HG03159 (cell line): ENCODE measurements at regions not wholly inside any gene's neighbourhood (a gene's known extent, or its start where the extent isn't known, plus 50 kb on each side); places are given as distances from the start of the nearest gene placed in this dataset.

ENCODE experiments used
- ATAC-seq: cut with Tn5 transposase; IDR thresholded peaks from one replicate; pipeline ENCODE4 v1.9.1; 2021; ENCODE audit warnings: mild to moderate bottlenecking, moderate library complexity; ENCODE audit not compliant: unreplicated experiment

DNA sequence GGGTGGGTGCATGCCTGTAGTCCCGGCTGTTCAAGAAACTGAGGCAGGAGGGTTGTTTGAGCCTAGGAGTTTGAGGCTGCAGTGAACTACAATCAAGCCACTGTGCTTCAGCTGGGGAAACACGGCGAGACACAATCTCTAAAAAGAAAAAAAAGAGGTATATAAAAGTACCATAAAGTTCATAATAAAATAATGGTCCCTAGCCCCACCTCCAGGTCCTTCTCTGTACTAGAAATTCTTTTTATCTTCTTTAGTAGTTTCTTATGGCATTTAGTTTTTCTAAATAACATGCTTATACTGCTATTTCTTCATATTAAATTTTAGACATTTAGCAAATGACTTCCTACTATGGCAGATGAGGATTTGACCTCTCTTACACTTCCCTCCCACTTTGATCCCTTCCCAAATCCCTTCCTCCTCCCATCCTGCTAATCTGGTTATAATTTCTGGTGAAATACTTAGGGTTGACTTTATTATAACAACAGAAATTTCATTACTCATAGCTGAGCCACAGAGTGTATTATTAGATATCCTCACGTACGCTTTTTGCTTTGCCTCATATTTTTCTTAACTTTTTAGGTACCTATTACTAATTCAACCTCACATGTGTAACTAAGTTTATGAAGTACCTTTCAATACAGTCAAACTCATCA lies 94.7 kb downstream of the SLC41A2 start:
- ATAC-seq, result no peak

DNA sequence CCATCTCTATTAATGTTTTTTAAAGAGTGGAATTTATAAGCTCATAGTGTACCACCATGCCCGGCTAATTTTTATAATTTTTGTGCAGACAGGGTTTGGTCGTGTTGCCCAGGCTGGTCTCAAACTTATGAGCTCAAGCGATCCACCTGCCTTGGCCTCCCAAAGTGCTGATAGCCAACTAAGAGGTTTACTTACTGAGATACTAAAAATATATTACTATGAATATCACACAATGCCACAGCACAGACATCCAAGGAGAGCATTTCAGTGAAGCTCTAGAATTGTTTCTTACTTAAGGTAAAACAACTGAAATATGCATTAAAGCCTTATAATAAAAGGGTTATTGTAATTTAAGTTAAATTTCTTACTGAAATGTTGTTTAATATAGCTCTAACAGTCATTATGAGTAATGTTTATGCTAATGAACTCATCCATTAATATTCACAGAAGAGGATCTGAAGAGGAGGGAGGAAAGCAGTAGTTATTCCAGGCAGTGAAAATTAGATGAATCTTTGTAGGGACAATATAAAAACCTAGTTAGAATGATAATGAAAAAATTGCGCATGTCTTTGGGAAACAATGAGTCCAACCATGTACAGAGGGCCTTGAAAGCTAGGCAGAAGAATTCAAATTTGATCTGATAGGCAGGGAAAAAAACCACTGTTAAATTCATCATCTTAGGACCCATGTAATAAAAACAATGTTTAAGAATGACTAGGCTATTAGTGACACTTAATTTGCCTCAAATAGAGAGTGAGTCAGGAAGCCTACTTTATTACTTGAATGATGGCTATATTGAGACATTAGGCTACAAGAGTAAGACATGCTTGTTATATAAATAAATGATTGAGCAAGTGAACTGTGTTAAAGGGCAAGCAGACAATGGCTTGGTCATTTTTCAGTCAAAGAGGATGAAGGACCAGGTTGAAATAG lies 99.2 kb downstream of the SLC41A2 start:
- no peak for ATAC-seq

DNA sequence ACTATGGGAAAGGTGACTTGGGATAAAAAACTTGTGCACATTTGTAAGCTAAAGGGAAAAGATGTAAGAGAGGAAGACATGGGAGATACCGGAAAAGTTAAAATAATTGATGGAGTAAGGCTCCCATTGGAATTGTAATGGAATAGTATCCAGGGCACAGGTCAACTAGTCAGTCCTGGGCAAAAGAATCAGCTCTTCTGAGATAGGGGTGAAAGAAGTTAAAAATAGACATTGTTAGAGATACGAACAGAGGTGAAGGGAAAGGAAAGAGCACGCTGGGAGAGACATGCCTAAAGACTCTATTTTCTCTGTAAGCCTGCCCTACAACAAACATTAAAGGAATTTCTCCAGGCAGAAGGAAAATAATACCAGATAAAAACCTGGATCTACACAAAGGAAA lies 101.6 kb downstream of the SLC41A2 start:
- ATAC-seq, result no peak

DNA sequence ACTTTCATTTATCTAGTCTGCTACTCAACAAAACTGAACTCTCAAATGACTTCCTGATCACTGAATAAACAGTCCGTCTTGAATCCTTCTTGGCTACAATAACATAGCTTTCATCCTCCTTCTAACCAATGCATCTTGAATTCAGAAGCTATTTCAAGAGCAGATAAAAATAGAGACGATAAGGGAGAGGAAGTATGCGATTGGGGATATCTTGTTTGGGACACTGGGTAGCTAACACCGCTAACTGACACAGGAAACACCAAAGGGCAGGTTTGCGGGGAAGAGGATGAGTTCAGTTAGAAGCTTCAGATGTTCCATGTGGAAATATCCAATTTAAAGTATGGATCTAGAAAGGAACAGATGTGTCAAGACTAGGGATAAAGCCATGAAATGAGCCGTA lies 102.5 kb downstream of the SLC41A2 start:
- ATAC-seq, result no peak

DNA sequence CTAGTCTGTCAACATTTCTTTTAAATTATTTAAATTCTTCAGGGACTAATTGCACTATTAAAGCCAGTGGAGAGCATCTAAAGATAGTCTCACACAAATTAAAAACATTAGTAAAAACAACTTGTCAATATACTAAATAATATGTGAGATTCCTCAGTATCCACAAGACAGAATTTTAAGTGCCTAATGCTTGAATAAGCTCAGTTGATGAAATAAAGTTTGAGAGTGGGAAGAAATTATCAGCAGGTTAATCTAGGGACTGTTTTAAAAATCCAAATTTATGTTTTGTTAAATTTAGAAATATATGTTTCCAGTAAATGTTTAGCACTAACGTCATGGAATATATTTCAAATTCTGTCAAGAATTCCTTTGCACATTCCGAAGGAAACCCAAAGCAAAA lies 105.2 kb downstream of the SLC41A2 start:
- ATAC-seq, result no peak

DNA sequence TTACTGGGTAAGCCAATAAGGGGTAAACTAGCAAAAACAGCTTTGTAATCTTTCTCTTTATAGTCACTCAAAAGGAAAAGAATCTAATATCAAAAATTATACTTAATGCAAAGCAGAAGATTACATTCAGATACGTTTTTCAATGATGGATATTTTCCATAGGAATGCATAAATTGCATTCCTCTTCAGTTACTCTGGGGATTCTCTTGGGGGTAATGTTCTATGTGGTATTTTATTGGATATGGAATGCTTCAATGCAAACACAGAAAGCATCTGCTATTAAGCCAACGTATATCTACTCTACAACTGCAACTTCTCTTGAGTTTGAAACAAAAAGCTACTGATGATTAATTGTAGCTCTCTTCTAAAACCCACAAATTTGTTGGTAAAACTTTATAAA lies 106.0 kb downstream of the SLC41A2 start:
- ATAC-seq, result no peak

DNA sequence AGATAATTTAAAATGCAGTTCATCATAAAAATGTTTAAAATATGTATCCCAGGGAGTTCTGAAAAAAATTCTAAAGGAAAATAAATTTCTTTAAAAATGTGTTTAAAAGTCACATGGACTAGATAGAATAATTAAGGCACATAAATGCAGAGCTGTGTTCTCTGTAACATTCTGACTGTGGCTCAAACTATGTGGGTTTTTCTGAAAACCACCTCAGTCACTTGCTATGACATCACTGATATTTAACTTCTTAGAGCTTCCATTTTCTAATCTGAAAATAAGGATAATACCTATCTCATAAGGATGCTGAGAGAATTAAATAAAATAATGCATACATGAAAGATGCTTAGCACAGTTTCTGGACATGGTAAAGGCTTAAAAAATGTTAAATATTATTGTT lies 107.3 kb downstream of the SLC41A2 start:
- no peak for ATAC-seq

DNA sequence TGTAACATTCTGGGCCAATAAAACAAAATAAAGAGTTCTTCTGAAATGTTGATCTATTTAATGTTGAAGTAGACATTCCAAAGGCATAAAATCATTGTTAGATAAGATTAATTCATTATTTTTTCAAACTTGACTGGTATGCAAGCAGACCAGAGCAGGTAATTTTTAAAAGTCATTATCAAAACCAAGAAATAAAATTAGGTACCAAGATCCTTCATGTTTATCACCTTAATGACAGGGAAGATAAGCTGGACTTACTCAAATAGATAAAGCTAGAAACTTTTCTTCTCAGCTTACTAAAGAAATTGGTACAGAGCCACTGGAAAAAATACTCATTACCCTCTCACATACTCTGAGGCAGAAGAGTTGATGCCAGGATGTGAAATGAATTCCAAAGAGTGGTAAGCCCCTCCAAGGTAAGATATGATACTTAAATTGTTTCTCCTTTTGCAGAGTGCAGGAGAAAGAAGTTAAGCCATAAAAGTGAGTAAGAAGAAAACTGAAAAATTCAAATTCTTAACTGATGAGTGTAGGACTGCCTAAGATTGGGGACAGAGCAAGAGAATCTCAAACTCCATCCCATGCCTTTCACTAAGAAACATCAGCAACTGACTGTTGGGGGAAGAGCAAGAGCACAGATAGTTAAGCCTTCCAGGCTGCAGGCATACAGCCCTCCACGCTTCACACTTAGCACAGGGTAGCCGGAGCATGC lies 111.9 kb downstream of the SLC41A2 start:
- no peak for ATAC-seq

DNA sequence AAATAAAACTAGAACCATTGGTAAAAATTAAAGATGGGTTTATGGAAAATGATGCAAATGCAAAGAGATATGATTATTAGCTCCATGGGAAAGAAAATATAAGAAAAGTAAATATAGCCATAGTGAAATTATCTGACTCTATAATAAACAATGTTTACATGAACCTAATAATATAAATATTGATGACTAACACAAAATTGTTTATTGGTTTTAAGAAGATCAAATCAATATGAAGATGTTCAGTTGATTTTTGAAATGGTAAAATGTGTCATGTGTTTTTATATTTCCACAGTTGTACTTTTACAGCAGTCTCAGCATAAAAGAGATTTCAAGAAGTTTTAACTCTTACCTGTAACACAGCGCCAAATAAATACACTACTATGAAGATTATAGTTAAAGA lies 114.0 kb downstream of the SLC41A2 start:
- no peak for ATAC-seq

DNA sequence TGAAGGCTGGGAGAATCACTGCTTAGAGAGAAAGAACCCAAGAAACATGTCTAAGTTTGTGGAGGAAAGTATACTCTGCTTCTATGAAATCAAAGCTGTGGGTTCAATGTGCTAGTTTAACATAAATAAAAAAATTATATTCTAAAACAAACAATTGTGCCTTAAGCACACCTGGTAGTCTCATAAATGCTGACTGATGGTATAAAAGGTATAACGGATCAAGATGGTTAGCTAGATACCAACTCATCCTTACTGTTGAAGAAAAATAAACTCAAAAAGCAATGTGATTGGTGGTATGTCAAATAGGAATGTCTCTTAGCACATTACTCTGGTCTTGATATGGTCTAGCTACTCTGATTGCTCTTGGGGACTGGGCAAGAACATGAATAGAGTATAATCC lies 117.8 kb downstream of the SLC41A2 start:
- ATAC-seq, result no peak

DNA sequence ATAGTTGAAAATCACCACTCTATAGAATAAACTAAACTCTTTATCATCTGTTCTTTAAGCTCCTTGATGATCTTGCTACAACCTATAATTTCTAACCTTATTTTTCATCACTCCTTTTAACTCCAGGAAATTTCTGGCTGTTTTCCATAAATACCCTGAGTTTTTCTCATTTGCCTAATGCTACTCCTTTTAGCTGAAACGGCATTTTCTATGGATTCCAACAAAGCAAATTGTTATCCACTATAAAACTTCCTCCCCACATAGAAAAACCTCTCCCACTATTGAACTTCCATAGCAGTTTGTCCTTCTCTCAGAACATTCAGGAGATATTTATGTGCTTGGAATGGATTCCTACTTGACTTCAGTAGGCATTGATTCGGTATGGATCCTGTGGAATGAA lies 122.8 kb downstream of the SLC41A2 start:
- no peak for ATAC-seq

DNA sequence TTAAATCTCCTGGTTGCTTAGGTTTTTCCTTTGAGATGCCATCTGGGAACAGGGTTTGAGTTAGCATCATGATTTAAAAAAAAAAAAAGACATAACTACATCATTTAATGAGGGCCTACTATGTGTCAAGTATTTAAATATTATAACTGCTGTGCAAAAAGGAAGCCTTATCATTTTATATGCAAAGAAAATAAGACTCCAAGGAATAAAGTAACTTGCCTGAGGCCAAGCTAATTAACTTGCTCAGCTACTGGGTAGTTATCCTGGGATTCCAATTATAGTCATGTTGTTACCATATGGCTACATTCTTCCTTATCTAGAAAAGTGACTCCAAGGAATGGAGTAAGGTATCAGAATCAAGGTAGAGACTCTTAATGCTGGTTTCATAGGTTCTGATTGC lies 123.5 kb downstream of the SLC41A2 start:
- ATAC-seq, result no peak

DNA sequence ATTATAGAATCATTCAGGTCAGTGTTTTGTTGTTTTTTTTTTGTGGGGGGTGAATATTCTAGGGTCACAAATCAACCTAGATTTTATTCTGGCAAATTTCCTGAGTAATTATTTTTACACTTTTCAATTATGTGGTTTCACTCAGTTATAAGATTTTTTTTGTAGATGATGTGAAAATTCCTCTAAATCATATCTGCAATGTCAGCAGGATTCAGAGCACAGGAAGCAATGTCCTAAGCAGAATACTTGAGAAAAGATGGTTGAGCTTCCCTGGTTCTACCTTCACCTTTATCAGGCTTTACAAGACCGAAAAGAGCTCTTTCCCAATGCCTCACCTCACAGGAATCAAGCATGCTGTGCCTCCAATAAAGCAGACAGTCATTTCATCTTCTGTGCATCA lies 124.3 kb downstream of the SLC41A2 start:
- ATAC-seq, result no peak

DNA sequence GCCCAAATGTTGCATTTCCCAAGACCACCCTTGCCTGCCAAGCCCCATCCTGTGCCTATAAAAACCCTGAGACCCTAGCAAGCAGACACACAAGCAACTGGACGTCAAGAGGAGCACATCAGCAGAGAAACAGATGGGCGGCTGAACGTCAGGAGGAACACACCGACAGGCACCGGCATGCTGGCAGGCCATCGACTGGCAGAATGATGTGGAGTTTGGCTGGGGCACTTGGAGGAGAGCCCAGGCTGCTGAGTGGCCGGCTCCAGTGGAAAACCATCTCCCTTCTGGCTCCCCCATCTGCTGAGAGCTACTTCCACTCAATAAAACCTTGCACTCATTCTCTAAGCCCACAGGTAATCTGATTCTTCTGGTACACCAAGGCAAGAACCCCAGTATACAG lies 130.1 kb downstream of the SLC41A2 start:
- no peak for ATAC-seq

DNA sequence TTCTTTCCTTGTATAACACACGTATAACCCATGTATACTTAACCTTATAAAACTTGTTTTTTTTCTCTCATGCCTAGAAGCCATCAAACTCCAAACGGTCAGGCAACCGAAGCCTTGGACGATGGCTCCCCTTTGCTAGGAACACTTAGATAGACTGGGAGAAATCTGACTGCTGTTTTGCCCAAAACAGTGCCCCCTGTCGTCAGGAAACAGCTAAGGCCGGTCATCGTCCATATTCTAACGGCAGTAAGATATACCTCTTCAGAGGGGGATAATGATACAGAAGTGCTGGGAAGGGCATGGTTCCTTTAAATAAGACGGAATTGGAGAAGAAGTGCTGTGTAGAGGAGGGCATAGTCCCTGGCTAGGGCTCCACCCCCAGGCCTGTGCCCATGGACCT lies 130.5 kb downstream of the SLC41A2 start:
- no peak for ATAC-seq

DNA sequence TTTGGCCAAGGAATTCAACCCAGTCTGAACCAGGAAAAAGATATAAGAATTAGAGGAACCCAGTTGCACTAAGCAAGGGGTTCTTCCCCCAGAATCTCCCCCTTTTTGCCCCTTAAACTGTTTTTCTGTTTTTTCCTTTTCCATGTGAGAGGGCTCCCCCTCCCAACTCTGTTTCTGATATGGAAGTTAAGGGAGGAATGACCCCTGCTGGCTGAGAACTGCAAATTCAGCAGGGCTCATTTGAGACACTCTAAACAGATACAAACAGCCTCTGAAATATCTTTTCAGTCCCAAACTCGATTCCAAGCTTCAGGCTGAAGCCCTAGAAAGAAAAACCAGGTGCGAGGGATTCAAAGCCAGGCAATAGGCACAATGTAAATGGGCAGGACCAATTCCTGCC lies 132.7 kb downstream of the SLC41A2 start:
- ATAC-seq, result no peak

DNA sequence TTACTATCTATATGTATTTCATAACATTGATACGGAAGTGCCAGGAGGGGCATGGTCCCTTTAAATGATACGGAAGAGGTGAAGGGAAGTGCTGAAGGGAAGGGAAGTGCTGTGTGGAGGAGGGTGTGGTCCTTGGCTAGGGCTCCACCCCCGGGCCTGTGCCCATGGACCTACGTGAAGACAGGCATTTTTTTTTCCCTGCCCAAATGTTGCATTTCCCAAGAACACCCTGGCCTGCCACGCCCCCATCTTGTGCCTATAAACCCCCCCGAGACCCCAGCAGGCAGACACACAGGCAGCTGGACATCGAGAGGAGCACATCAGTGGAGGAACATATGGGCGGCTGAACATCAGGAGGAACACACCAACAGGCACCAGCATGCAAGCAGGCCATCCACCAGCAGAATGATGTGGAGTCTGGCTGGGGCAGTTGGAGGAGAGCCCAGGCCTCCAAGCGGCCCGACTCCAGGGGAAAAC lies 134.1 kb downstream of the SLC41A2 start:
- ATAC-seq, result no peak

DNA sequence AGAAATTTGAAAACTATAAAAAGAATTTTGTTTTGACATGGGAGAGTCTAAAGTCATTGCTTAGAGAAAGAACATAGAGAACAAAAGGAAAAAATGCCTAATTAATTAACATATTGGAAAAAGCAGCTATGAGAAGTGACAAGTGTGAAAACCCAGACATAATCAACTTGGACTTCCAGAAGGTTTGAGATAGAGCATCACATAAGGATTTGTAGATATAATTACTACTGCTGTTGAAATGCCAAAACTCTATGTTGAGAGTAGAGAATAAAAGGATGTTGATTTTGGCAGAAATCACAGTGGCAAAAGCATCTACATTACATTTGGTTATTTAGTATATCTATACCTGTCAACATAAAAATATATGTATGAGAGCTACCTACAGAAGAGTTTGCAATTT lies 135.1 kb downstream of the SLC41A2 start:
- no peak for ATAC-seq

DNA sequence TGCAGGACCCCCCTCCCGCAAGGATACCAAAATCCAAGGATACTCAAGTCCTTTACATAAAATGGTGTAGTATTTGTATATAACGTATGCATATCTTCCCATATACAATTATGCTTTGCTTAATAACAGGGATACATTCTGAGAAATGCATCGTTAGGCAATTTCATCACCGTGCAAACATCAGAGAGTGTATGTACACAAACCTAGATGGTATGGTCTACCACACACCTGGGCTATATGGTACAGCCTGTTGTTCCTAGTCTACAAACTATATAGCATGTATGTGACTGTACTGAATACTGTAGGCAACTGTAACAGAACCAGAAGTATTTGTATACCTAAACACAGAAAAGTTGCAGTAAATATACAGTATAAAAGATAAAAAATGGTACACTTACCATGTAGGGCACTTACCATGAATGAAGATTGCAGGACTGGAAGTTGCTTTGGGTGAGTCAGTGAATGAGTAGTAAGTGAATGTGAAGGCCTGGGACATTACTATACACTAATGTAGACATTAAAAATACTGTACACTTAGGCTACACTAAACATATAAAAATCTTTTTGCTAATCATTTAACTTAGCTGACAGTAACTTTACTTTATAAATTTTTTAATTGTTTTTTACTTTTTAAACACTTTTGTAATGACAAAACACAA lies 141.1 kb downstream of the SLC41A2 start:
- ATAC-seq, result no peak

DNA sequence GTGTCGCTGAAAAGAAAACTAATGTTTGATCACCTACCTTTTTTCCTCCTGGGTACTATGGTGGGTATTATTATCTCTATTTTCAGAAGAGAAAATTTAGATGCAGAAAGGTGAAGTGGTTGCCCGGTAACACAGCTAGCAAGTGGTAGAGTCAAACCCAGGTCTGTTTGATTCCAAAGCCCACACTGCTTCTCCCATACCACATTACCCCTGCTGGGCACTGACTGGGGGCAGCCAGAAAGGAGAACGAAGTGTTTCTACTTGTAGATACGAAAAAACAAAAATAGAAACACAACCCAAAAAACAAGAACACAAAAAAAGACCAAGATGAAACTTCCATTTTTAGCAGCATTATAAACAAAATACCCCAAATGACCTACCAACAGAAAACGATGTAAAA lies 142.2 kb downstream of the SLC41A2 start:
- no peak for ATAC-seq

DNA sequence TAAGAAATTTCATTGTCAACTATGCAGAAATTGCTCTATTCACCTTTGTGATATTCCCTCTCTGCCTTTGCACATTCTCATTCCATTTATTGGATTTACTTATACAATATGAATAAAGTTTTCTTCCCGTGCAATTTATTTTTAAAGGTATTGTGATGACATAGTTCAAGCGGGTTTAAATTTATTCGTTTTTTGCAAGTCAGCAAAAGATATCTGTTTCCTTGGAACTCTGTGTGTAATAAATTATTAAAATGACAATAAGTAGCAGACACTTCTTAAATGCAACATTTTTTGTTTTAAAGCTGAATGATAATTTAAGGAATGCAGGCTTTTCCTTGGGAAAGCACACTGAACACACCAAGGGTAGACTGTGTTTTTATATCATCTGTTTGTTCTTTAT lies 143.1 kb downstream of the SLC41A2 start:
- no peak for ATAC-seq
